Non-pigmented ciliary epithelial cell (primary cell): ENCODE measurements at regions not wholly inside any gene's neighbourhood (a gene's known extent, or its start where the extent isn't known, plus 50 kb on each side); places are given as distances from the start of the nearest gene placed in this dataset.

Experiments used
- DNase-seq: peaks from one replicate; pipeline ENCODE4 v3.0.0-alpha.2; 2010; ENCODE audit warnings: low read depth

GRCh38 chr18:53817976-53818950 lies 406.2 kb downstream of the MBD2 start:
- DNase-seq: no peak

GRCh38 chr18:53800171-53800570 lies 424.3 kb downstream of the MBD2 start:
- no peak for DNase-seq

GRCh38 chr18:53799134-53799533 lies 425.3 kb downstream of the MBD2 start:
- DNase-seq: no peak

GRCh38 chr18:53798516-53798915 lies 426.0 kb downstream of the MBD2 start:
- DNase-seq: no peak

- no peak for DNase-seq
These were observed 426.4 kb downstream of the MBD2 start for GRCh38 chr18:53797998-53798495.

GRCh38 chr18:53796040-53796729 lies 428.3 kb downstream of the MBD2 start:
- peak; percentile 70 for DNase-seq

- DNase-seq: no peak
These were observed 428.9 kb downstream of the MBD2 start for GRCh38 chr18:53795610-53796009.

- DNase-seq: no peak
These were observed 429.4 kb downstream of the MBD2 start for GRCh38 chr18:53795061-53795460.

- no peak for DNase-seq
These were observed 431.7 kb downstream of the MBD2 start for GRCh38 chr18:53792762-53793161.

- DNase-seq: no peak
These were observed 433.7 kb downstream of the MBD2 start for GRCh38 chr18:53790786-53791185.

GRCh38 chr18:53789376-53790247 lies 434.9 kb downstream of the MBD2 start:
- DNase-seq: no peak

GRCh38 chr18:53785811-53786210 lies 438.7 kb downstream of the MBD2 start:
- no peak for DNase-seq

- DNase-seq: no peak
These were observed 440.2 kb downstream of the MBD2 start for GRCh38 chr18:53784253-53784652.

- no peak for DNase-seq
These were observed 443.8 kb downstream of the MBD2 start for GRCh38 chr18:53780666-53781065.

GRCh38 chr18:53772293-53772692 lies 452.2 kb downstream of the MBD2 start:
- no peak for DNase-seq

- DNase-seq: no peak
These were observed 452.8 kb downstream of the MBD2 start for GRCh38 chr18:53771664-53772063.

GRCh38 chr18:53765211-53765610 lies 459.3 kb downstream of the MBD2 start:
- DNase-seq: no peak

GRCh38 chr18:53764086-53764485 lies 460.4 kb downstream of the MBD2 start:
- DNase-seq: no peak

- DNase-seq: no peak
These were observed 467.1 kb downstream of the MBD2 start for GRCh38 chr18:53757328-53757727.

GRCh38 chr18:53756610-53756972 lies 467.9 kb downstream of the MBD2 start:
- DNase-seq: no peak

GRCh38 chr18:53755914-53756609 lies 468.4 kb downstream of the MBD2 start:
- no peak for DNase-seq
